Esophagus muscularis mucosa (tissue), 4 donors: ENCODE measurements at regions not wholly inside any gene's neighbourhood (a gene's known extent, or its start where the extent isn't known, plus 50 kb on each side); places are given as distances from the start of the nearest gene placed in this dataset.

Experiments used
- DNase-seq: peaks from one replicate; pipeline ENCODE4 v3.0.0-alpha.2; 2017; ENCODE audit errors: extremely low spot score
- H3K27ac ChIP-seq, 4 donors: fragments of 200-600 bp; sonication (generic); replicated peaks in 1 of 4; 1 replicate in 3 of 4; 2 replicates in 1 of 4; pipeline ENCODE4 v1.5.1; 2016 to 2019; ENCODE audit warnings: mild to moderate bottlenecking in 1 of 4
- H3K27me3 ChIP-seq, 4 donors: fragments of 200-600 bp; sonication (generic); one replicate each; pipeline versions ENCODE4 v1.5.1 to v1.6.0; 2016 to 2019
- H3K36me3 ChIP-seq, 4 donors: fragments of 200-600 bp; sonication (generic); one replicate each; pipeline ENCODE4 v1.5.1; 2016 to 2019
- H3K4me1 ChIP-seq, 4 donors: fragments of 200-600 bp; sonication (generic); one replicate each; pipeline ENCODE4 v1.5.1; 2016 to 2019
- H3K4me3 ChIP-seq, 4 donors: fragments of 200-600 bp; sonication (generic); 1 replicate in 2 of 4; 2 replicates in 2 of 4; pipeline ENCODE4 v1.5.1; 2016 to 2019; ENCODE audit warnings: mild to moderate bottlenecking in 4 of 4, moderate library complexity in 1 of 4
- H3K9me3 ChIP-seq, 4 donors: fragments of 200-600 bp; sonication (generic); 1 replicate in 3 of 4; 2 replicates in 1 of 4; pipeline ENCODE4 v1.5.1; 2016 to 2019
- CTCF ChIP-seq, 3 experiments: fragments of 200-600 bp in 2 of 3; fragments of 450-650 bp in 1 of 3; sonication (generic) in 2 of 3; IDR thresholded peaks; one replicate each; pipeline ENCODE4 v1.5.1; 2017 to 2019; ENCODE audit warnings: antibody characterized with exemption in 3 of 3, mild to moderate bottlenecking in 2 of 3, moderate library complexity in 1 of 3
- EP300 ChIP-seq: sonication (generic); formaldehyde crosslinking; IDR thresholded peaks from one replicate; pipeline ENCODE4 v1.6.1; 2017; ENCODE audit warnings: antibody characterized with exemption
- POLR2A ChIP-seq: fragments of 450-650 bp; IDR thresholded peaks from one replicate; pipeline ENCODE4 v1.6.1; 2017; ENCODE audit warnings: antibody characterized with exemption, moderate library complexity, mild to moderate bottlenecking, low read depth
- POLR2AphosphoS5 ChIP-seq, 2 donors: sonication (generic); formaldehyde crosslinking; IDR thresholded peaks; one replicate each; pipeline ENCODE4 v1.6.1; 2017; ENCODE audit warnings: antibody characterized with exemption in 2 of 2
- WGBS: methylation state at CpG from one replicate; pipeline ENCODE4 v1.1.5; 2018; 5-methylcytosine and 5-hydroxymethylcytosine counted together
- intact Hi-C: fragments of 100-400 bp; cut with DNase I; formaldehyde crosslinking; loops from one replicate; pipeline ENCODE4 v1.15.1; 2023

GRCh38 chrX:34528081-34528480, 129.0 kb downstream of the TMEM47 start:
- H3K4me1 ChIP-seq = no peaks in the 10 kb centered on the region
- H3K4me3 ChIP-seq = no peak overlapping the region
- H3K36me3 ChIP-seq = no peaks in the 10 kb centered on the region
- DNase-seq = no peak
- TF ChIP-seq CTCF (IDR thresholded peaks at IDR 0.05) (no peak), POLR2AphosphoS5 (IDR thresholded peaks at IDR 0.05) (no peak)
- intact Hi-C loops = no loop called here
- H3K27me3 ChIP-seq = no peaks in the 10 kb centered on the region
- H3K9me3 ChIP-seq = no peaks in the 10 kb centered on the region
- H3K27ac ChIP-seq = no peak overlapping the region

GRCh38 chrX:34521563-34521962, 135.5 kb downstream of the TMEM47 start:
- H3K27ac ChIP-seq = no peak overlapping the region
- H3K4me3 ChIP-seq = no peak overlapping the region
- TF ChIP-seq POLR2AphosphoS5 (IDR thresholded peaks at IDR 0.05) (no peak), EP300 (no peak), POLR2A (no peak), CTCF (IDR thresholded peaks at IDR 0.05) (no peak)
- no peaks in the 10 kb centered on the region for H3K9me3 ChIP-seq
- H3K27me3 ChIP-seq = no peaks in the 10 kb centered on the region
- DNase-seq = no peak
- H3K36me3 ChIP-seq = no peaks in the 10 kb centered on the region
- intact Hi-C loops = no loop called here
- 28% methylated on average over 2 of the region's 2 CpGs for WGBS
- no peaks in the 10 kb centered on the region for H3K4me1 ChIP-seq

GRCh38 chrX:34509394-34509793, 147.7 kb downstream of the TMEM47 start:
- 57% methylated on average over 5 of the region's 5 CpGs for WGBS
- Histone ChIP-seq H3K36me3 (no peaks in the 10 kb centered on the region), H3K4me3 (no peak overlapping the region), H3K27ac (no peak overlapping the region), H3K27me3 (no peaks in the 10 kb centered on the region), H3K9me3 (peaks cover 0 to 14% (median 0%) of the 10 kb centered on the region in 4 donors), H3K4me1 (no peaks in the 10 kb centered on the region)
- no peak for TF ChIP-seq CTCF (IDR thresholded peaks at IDR 0.05)
- TF ChIP-seq EP300 = no peak
- no peak for TF ChIP-seq POLR2A
- no peak for TF ChIP-seq POLR2AphosphoS5 (IDR thresholded peaks at IDR 0.05)
- DNase-seq = no peak
- intact Hi-C loops = no loop called here

- Histone ChIP-seq H3K27me3 (no peaks in the 10 kb centered on the region), H3K9me3 (peaks cover 0 to 14% (median 0%) of the 10 kb centered on the region in 4 donors), H3K36me3 (no peaks in the 10 kb centered on the region), H3K4me3 (no peak overlapping the region), H3K4me1 (no peaks in the 10 kb centered on the region), H3K27ac (no peak overlapping the region)
- TF ChIP-seq CTCF (IDR thresholded peaks at IDR 0.05) (no peak), POLR2A (no peak), POLR2AphosphoS5 (IDR thresholded peaks at IDR 0.05) (no peak), EP300 (no peak)
- WGBS = 68% methylated on average over 3 of the region's 3 CpGs
- no peak for DNase-seq
- intact Hi-C loops = no loop called here
Measured at GRCh38 chrX:34503119-34503518, 154.0 kb downstream of the TMEM47 start.

- Histone ChIP-seq H3K36me3 (no peaks in the 10 kb centered on the region), H3K4me1 (no peaks in the 10 kb centered on the region), H3K9me3 (no peaks in the 10 kb centered on the region), H3K4me3 (no peak overlapping the region), H3K27me3 (no peaks in the 10 kb centered on the region), H3K27ac (no peak overlapping the region)
- no peak for DNase-seq
- intact Hi-C loops = no loop called here
- TF ChIP-seq POLR2AphosphoS5 (IDR thresholded peaks at IDR 0.05) (no peak), CTCF (IDR thresholded peaks at IDR 0.05) (no peak), POLR2A (no peak), EP300 (no peak)
- 77% methylated on average over 4 of the region's 4 CpGs for WGBS
Measured at GRCh38 chrX:34493086-34493485, 164.0 kb downstream of the TMEM47 start.
